Kidney (tissue), 13 donors: ENCODE measurements at regions not wholly inside any gene's neighbourhood (a gene's known extent, or its start where the extent isn't known, plus 50 kb on each side); places are given as distances from the start of the nearest gene placed in this dataset.

Experiments
- DNase-seq, 5 donors: peaks; one replicate each; pipeline ENCODE4 v3.0.0-alpha.2; 2013 to 2020
- FAIRE-seq: peaks from 2 replicates; lab custom pipeline; 2012; peaks lifted over from hg19 to GRCh38; lab: Jason Lieb, UNC
- H3K27ac ChIP-seq, 2 donors: one replicate each; pipeline ENCODE4 v1.7.0; 2013; ENCODE audit warnings: low read depth in 2 of 2, low read length in 2 of 2, inconsistent platforms in 1 of 2
- H3K27me3 ChIP-seq: one replicate; pipeline ENCODE4 v1.7.1; 2013; ENCODE audit warnings: low read length, inconsistent platforms; ENCODE audit not compliant: control insufficient read depth, insufficient read depth
- H3K36me3 ChIP-seq, 3 donors: one replicate each; pipeline versions ENCODE4 v1.7.0 to v1.7.1; 2013; ENCODE audit warnings: low read length in 3 of 3, control low read depth in 1 of 3, inconsistent platforms in 1 of 3; ENCODE audit not compliant: insufficient read depth in 3 of 3, control insufficient read depth in 2 of 3
- H3K4me1 ChIP-seq, 3 donors: one replicate each; pipeline versions ENCODE4 v1.7.0 to v1.7.1; 2013; ENCODE audit warnings: low read length in 3 of 3, inconsistent platforms in 1 of 3, low read depth in 1 of 3; ENCODE audit not compliant: control insufficient read depth in 2 of 3, insufficient read depth in 2 of 3
- H3K4me3 ChIP-seq, 3 donors: one replicate each; pipeline versions ENCODE4 v1.7.0 to v1.8.1; 2013; ENCODE audit warnings: low read length in 3 of 3, control low read depth in 1 of 3, inconsistent platforms in 1 of 3
- H3K9ac ChIP-seq, 3 donors: one replicate each; pipeline versions ENCODE4 v1.7.0 to v1.7.1; 2013; ENCODE audit warnings: low read length in 3 of 3, control low read depth in 1 of 3, inconsistent platforms in 1 of 3
- H3K9me3 ChIP-seq, 3 donors: one replicate each; pipeline versions ENCODE4 v1.7.0 to v1.7.1; 2013; ENCODE audit warnings: low read length in 3 of 3, control low read depth in 1 of 3, inconsistent platforms in 1 of 3; ENCODE audit not compliant: control insufficient read depth in 2 of 3, insufficient read depth in 1 of 3
- intact Hi-C: fragments of 100-400 bp; cut with DNase I; formaldehyde crosslinking; loops from one replicate; pipeline ENCODE4 v1.11.1; 2022
- TF ChIP-seq, protein P1 (sequence below): IDR thresholded peaks from 3 replicates; pipeline ENCODE4 v1.5.1; 2012; ENCODE audit warnings: mild to moderate bottlenecking, moderate library complexity, borderline replicate concordance; ENCODE audit not compliant: insufficient read depth; ENCODE audit errors: extremely low read depth
- donor health status: control.
- donor health status: control.
- donor health status: control.
- donor health status: control.
- donor health status: control.
- donor health status: DM: yes; HTN: yes; CAD: no.
- donor health status: Normal renal cell carcinoma (clear cell type).

GRCh38 chr6:156313037-156313436 is 464.1 kb upstream of the ARID1B start:
- Histone ChIP-seq H3K4me3 (no peak overlapping the region), H3K36me3 (no peaks in the 10 kb centered on the region), H3K9ac (no peak overlapping the region), H3K27ac (no peak overlapping the region), H3K9me3 (no peaks in the 10 kb centered on the region), H3K27me3 (no peaks in the 10 kb centered on the region), H3K4me1 (no peaks in the 10 kb centered on the region)
- DNase-seq (no peak), FAIRE-seq (no peak)
- intact Hi-C loops, result no loop called here
- TF ChIP-seq, protein P1, sequence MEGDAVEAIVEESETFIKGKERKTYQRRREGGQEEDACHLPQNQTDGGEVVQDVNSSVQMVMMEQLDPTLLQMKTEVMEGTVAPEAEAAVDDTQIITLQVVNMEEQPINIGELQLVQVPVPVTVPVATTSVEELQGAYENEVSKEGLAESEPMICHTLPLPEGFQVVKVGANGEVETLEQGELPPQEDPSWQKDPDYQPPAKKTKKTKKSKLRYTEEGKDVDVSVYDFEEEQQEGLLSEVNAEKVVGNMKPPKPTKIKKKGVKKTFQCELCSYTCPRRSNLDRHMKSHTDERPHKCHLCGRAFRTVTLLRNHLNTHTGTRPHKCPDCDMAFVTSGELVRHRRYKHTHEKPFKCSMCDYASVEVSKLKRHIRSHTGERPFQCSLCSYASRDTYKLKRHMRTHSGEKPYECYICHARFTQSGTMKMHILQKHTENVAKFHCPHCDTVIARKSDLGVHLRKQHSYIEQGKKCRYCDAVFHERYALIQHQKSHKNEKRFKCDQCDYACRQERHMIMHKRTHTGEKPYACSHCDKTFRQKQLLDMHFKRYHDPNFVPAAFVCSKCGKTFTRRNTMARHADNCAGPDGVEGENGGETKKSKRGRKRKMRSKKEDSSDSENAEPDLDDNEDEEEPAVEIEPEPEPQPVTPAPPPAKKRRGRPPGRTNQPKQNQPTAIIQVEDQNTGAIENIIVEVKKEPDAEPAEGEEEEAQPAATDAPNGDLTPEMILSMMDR, result no peak

DNA sequence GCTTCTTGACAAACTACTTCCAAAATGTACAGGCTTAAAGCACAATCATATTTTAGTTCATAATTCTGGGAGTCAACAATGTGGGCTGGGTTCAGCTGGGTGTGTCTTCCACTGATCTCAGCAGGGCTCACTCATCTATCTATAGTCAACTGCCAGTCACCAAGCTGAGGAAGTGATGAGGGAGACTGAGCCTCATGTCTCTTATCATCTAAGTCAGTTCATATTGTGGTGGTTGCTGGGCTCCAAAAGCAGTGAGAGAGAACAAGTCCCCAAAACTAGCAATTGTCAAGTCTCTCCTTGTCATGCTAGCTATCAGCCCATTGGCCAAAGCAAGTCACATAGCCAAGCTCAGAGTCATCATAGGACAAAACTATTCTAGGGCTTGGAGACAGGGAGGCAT is 465.9 kb upstream of the ARID1B start:
- FAIRE-seq, result no peak
- Histone ChIP-seq H3K9ac (no peak overlapping the region), H3K9me3 (no peaks in the 10 kb centered on the region), H3K27ac (no peak overlapping the region), H3K4me3 (no peak overlapping the region), H3K27me3 (no peaks in the 10 kb centered on the region), H3K36me3 (no peaks in the 10 kb centered on the region), H3K4me1 (no peaks in the 10 kb centered on the region)
- intact Hi-C loops, result no loop called here
- DNase-seq, result no peak
- TF ChIP-seq, protein P1, result no peak

DNA sequence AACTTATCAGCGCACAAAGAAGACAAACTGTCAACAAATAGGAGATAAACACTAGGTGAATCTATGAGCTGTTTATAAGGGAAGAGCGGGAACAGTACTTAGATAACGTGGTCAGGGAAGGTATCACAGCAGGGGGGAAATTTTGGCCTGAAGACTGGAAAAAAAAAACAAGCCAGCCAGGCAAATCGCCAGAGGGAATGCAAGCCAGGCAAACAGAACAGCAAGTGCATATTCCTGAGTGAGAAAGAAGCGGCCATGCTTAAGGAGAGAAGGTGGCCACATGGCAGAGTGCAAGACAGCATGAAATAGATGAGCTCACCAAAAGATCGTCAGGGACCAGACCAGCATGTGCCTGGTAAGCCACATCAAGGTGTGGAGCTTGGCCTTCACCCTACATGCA is 466.5 kb upstream of the ARID1B start:
- FAIRE-seq, result no peak
- Histone ChIP-seq H3K4me3 (no peak overlapping the region), H3K9ac (no peak overlapping the region), H3K9me3 (no peaks in the 10 kb centered on the region), H3K36me3 (no peaks in the 10 kb centered on the region), H3K27me3 (no peaks in the 10 kb centered on the region), H3K4me1 (no peaks in the 10 kb centered on the region), H3K27ac (no peak overlapping the region)
- intact Hi-C loops, result no loop called here
- DNase-seq, result no peak
- TF ChIP-seq, protein P1, result no peak

DNA sequence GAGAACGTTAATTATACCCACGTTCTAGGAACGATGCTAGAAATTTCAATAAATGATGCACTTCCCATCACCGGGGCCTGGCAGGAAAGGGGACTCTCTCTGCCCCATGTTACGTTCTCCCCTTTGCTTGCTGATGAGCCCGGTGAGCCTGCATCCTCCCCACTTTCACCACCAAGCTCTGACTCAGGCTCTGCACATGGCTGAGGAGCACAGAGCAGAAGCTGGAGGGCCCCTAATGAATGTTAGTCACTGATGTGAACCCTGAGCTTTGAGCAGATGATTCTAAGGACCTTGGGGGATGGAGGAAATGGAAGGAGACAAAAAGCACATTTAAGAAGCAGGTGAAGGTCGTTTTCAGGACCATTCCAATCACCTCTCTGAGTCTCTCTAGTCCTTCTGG is 468.2 kb upstream of the ARID1B start:
- Histone ChIP-seq H3K4me3 (no peak overlapping the region), H3K9ac (no peak overlapping the region), H3K4me1 (no peaks in the 10 kb centered on the region), H3K36me3 (no peaks in the 10 kb centered on the region), H3K9me3 (no peaks in the 10 kb centered on the region), H3K27ac (no peak overlapping the region), H3K27me3 (no peaks in the 10 kb centered on the region)
- DNase-seq (no peak), FAIRE-seq (no peak)
- TF ChIP-seq, protein P1, result no peak
- intact Hi-C loops, result no loop called here
